Muscle layer of colon (tissue), 2 donors: ENCODE measurements at regions not wholly inside any gene's neighbourhood (a gene's known extent, or its start where the extent isn't known, plus 50 kb on each side); places are given as distances from the start of the nearest gene placed in this dataset.

Experiments used
- H3K27ac ChIP-seq: one replicate; pipeline ENCODE4 v1.7.0; 2013; ENCODE audit warnings: low read depth, mild to moderate bottlenecking, low read length, moderate library complexity
- H3K27me3 ChIP-seq, 2 donors: one replicate each; pipeline ENCODE4 v1.7.0; 2013; ENCODE audit warnings: low read length in 2 of 2, mild to moderate bottlenecking in 2 of 2; ENCODE audit not compliant: insufficient read depth in 2 of 2, control insufficient read depth in 1 of 2
- H3K36me3 ChIP-seq: one replicate; pipeline ENCODE4 v1.7.0; 2013; ENCODE audit warnings: mild to moderate bottlenecking, low read length; ENCODE audit not compliant: insufficient read depth
- H3K4me1 ChIP-seq: one replicate; pipeline ENCODE4 v1.7.0; 2013; ENCODE audit warnings: mild to moderate bottlenecking, low read length; ENCODE audit not compliant: insufficient read depth
- H3K4me3 ChIP-seq, 2 donors: one replicate each; pipeline ENCODE4 v1.7.0; 2013; ENCODE audit warnings: low read length in 2 of 2, low read depth in 1 of 2, mild to moderate bottlenecking in 1 of 2, moderate library complexity in 1 of 2
- H3K9ac ChIP-seq: one replicate; pipeline ENCODE4 v1.7.0; 2013; ENCODE audit warnings: low read length
- H3K9me3 ChIP-seq: one replicate; pipeline ENCODE4 v1.7.0; 2013; ENCODE audit warnings: mild to moderate bottlenecking, low read length
- donor health status: abdominal sarcoma.
- donor health status: Adenocarcinoma of cecum.

GRCh38 chr6:98280492-98280891 lies 553.9 kb upstream of the POU3F2 start:
- no peak overlapping the region for H3K9ac ChIP-seq
- no peaks in the 10 kb centered on the region for H3K4me1 ChIP-seq
- H3K9me3 ChIP-seq = no peaks in the 10 kb centered on the region
- no peaks in the 10 kb centered on the region for H3K27me3 ChIP-seq
- H3K36me3 ChIP-seq = no peaks in the 10 kb centered on the region
- H3K4me3 ChIP-seq = no peak overlapping the region
- H3K27ac ChIP-seq = no peak overlapping the region

DNA sequence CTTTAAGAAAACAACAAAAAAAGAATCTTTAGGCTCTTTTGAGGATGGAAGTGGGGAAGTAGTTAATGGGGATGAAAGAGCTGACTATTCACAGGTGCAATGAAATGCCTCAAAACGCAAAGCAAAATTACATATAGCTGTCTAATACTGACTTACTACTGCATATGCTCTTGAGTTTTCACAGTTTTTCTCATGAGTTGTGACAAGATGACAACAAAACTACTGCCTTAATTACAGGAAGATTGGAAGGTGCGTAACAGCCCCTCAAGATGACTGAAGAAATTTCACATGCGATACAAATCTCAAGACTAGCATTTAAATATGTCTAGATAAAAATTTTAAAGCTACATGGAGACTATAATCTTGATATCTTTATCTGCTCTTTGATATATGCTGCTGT lies 547.8 kb upstream of the POU3F2 start:
- no peaks in the 10 kb centered on the region for H3K4me1 ChIP-seq
- H3K9me3 ChIP-seq = no peaks in the 10 kb centered on the region
- H3K36me3 ChIP-seq = no peaks in the 10 kb centered on the region
- no peak overlapping the region for H3K4me3 ChIP-seq
- H3K27me3 ChIP-seq = no peaks in the 10 kb centered on the region
- H3K27ac ChIP-seq = no peak overlapping the region
- H3K9ac ChIP-seq = no peak overlapping the region

DNA sequence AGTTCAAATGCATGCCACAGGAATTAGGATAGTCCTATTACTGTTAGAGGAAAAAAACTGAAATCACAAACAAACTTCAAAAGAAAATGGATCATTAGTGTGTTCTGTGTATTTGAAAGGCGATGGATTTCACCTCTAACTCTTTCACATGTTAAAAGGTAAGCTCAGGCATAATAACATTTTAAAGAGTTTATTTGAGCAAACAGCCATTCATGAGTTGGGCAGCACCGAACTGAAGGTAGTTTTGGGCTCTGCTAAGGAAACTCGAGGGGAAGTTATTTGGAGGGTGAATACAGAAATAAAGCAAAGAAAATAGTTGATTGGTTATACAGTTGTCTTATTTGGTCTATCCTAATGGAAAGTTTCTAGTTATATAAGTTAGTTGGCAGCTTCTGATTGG lies 546.5 kb upstream of the POU3F2 start:
- Histone ChIP-seq H3K9ac (no peak overlapping the region), H3K9me3 (no peaks in the 10 kb centered on the region), H3K4me3 (no peak overlapping the region), H3K27me3 (no peaks in the 10 kb centered on the region), H3K27ac (no peak overlapping the region), H3K4me1 (no peaks in the 10 kb centered on the region), H3K36me3 (no peaks in the 10 kb centered on the region)

DNA sequence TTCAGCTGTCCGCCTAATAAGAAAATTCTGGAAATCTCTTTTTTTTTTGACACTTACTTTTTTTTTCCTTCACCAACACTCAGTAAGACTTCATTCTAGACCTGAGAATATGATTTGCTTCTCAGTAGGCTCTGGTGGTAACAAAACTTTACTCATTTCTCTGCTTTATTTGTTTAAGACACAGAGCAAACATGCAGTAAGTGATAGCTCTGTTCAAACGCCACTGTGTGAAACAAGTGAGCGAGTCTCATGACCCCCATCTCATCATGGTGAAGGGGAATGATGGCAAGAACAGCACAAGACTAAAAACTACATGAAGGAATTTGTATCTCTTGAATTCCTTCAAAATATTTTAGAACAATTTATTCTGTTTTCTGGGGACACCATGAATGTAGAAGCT lies 541.6 kb upstream of the POU3F2 start:
- Histone ChIP-seq H3K4me1 (no peaks in the 10 kb centered on the region), H3K27ac (no peak overlapping the region), H3K9me3 (no peaks in the 10 kb centered on the region), H3K27me3 (no peaks in the 10 kb centered on the region), H3K36me3 (no peaks in the 10 kb centered on the region), H3K9ac (no peak overlapping the region), H3K4me3 (no peak overlapping the region)

DNA sequence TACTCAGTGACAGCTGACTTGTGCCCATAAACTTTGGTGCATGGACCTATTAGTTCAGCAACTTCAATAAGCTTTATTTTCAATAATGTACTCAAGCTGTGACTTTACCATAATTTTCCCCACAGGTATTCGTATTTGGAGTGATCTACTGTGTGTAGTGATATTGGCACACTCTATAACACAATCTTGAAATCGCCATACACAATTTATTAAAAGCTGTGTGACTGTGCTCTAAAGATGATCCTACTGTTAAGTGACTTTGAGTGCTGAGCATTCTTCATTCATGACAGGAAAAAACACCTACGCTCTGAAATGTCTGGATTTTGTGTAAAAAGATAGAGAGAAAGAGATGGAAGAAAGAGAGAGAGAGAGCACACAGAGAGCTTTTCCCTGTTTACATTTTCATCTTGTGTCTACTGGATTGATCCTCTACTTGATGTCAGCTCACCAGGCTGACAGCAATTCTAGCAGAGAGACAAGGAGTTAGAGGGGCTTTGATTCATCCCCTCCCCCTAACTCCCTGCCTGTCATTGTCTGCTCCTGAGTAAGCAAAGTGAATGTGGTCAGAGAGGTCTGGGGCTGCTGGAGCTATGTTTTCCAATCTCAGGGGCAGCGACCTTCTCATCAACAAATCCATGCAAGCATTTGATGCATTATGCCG lies 538.7 kb upstream of the POU3F2 start:
- no peaks in the 10 kb centered on the region for H3K36me3 ChIP-seq
- H3K27me3 ChIP-seq = no peaks in the 10 kb centered on the region
- no peaks in the 10 kb centered on the region for H3K4me1 ChIP-seq
- no peak overlapping the region for H3K9ac ChIP-seq
- no peak overlapping the region for H3K4me3 ChIP-seq
- H3K27ac ChIP-seq = no peak overlapping the region
- no peaks in the 10 kb centered on the region for H3K9me3 ChIP-seq

DNA sequence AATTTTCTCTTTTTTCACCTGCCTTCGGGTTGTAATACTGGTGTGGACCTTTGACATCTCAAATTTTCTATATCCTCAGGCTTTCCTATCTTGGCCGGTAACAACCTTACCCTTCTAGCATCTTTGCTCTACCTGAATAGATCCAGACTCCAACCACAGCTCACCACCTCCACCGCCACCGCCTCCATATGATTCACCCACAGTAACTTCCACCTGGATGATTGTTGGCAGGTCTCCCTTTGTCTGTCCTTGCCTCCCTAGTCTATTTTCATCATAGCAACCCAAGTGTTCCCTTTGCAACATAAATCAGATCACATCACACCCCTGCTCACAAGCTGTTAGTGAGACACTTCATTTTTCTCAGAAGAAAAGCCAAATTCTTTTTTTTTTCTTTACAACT lies 525.8 kb upstream of the POU3F2 start:
- Histone ChIP-seq H3K36me3 (no peaks in the 10 kb centered on the region), H3K27ac (no peak overlapping the region), H3K27me3 (no peaks in the 10 kb centered on the region), H3K4me1 (no peaks in the 10 kb centered on the region), H3K4me3 (no peak overlapping the region), H3K9me3 (no peaks in the 10 kb centered on the region), H3K9ac (no peak overlapping the region)

DNA sequence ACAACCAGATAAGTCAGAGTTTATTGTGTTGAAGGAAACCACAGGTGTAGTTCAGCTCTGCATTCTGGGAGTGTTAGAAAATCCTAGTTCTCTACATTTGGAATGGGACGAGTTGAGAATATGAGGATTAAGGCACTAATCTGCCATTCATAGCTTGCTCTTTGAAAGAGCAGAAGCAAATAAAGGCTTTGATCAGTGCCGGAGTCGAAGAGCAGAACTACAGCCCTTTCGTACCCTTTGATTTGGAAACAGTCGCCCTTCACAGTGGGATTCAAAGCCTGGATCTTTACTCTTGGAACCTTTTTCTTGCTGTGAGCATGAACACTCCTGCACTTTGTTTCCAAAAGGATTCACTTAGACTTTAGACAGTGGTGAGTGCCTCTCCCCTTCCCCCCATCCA lies 523.9 kb upstream of the POU3F2 start:
- no peak overlapping the region for H3K9ac ChIP-seq
- no peak overlapping the region for H3K4me3 ChIP-seq
- no peaks in the 10 kb centered on the region for H3K27me3 ChIP-seq
- H3K4me1 ChIP-seq = no peaks in the 10 kb centered on the region
- no peak overlapping the region for H3K27ac ChIP-seq
- no peaks in the 10 kb centered on the region for H3K9me3 ChIP-seq
- H3K36me3 ChIP-seq = no peaks in the 10 kb centered on the region

GRCh38 chr6:98323605-98324004 lies 510.8 kb upstream of the POU3F2 start:
- no peaks in the 10 kb centered on the region for H3K4me1 ChIP-seq
- no peaks in the 10 kb centered on the region for H3K27me3 ChIP-seq
- no peak overlapping the region for H3K4me3 ChIP-seq
- H3K27ac ChIP-seq = no peak overlapping the region
- no peaks in the 10 kb centered on the region for H3K36me3 ChIP-seq
- H3K9me3 ChIP-seq = no peaks in the 10 kb centered on the region
- H3K9ac ChIP-seq = no peak overlapping the region

GRCh38 chr6:98324446-98324845 lies 509.9 kb upstream of the POU3F2 start:
- no peak overlapping the region for H3K4me3 ChIP-seq
- H3K4me1 ChIP-seq = no peaks in the 10 kb centered on the region
- no peaks in the 10 kb centered on the region for H3K36me3 ChIP-seq
- no peaks in the 10 kb centered on the region for H3K27me3 ChIP-seq
- no peaks in the 10 kb centered on the region for H3K9me3 ChIP-seq
- no peak overlapping the region for H3K9ac ChIP-seq
- H3K27ac ChIP-seq = no peak overlapping the region

- no peaks in the 10 kb centered on the region for H3K4me1 ChIP-seq
- H3K4me3 ChIP-seq = no peak overlapping the region
- no peaks in the 10 kb centered on the region for H3K9me3 ChIP-seq
- no peaks in the 10 kb centered on the region for H3K36me3 ChIP-seq
- H3K27ac ChIP-seq = no peak overlapping the region
- H3K27me3 ChIP-seq = no peaks in the 10 kb centered on the region
- H3K9ac ChIP-seq = no peak overlapping the region
These were observed 509.0 kb upstream of the POU3F2 start for GRCh38 chr6:98325366-98325765.

- H3K9ac ChIP-seq = no peak overlapping the region
- H3K27ac ChIP-seq = no peak overlapping the region
- no peaks in the 10 kb centered on the region for H3K9me3 ChIP-seq
- H3K4me1 ChIP-seq = no peaks in the 10 kb centered on the region
- no peak overlapping the region for H3K4me3 ChIP-seq
- no peaks in the 10 kb centered on the region for H3K36me3 ChIP-seq
- no peaks in the 10 kb centered on the region for H3K27me3 ChIP-seq
These were observed 501.1 kb upstream of the POU3F2 start for GRCh38 chr6:98333273-98333672.

DNA sequence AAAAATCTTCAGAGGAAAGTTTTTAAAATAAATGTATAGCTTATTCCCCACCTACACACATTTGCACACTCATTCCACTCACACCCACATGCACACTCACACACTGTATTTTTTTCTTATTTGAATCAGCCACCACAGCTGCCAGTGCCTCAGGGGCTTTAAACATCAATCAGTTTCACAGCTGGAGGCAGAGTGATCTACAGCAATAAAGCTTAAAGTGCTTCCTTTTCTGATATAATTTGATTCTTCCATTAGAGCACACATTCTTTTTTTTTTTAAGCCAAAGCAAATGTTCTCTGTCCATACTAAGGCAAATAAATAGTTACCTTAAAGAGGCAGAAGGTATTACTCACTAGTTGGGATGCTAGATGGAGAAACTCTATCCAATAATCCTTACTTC lies 498.8 kb upstream of the POU3F2 start:
- Histone ChIP-seq H3K36me3 (no peaks in the 10 kb centered on the region), H3K9me3 (no peaks in the 10 kb centered on the region), H3K9ac (no peak overlapping the region), H3K27ac (no peak overlapping the region), H3K4me1 (no peaks in the 10 kb centered on the region), H3K4me3 (no peak overlapping the region), H3K27me3 (no peaks in the 10 kb centered on the region)
